HepG2 (cell line): ENCODE measurements at regions not wholly inside any gene's neighbourhood (a gene's known extent, or its start where the extent isn't known, plus 50 kb on each side); places are given as distances from the start of the nearest gene placed in this dataset.

ENCODE experiments used
- ATAC-seq: fragments of 200-7000 bp; cut with Tn5 transposase; 3 replicates; pipeline ENCODE4 v1.9.1; 2020; ENCODE audit warnings: mild to moderate bottlenecking, moderate library complexity
- BruUV-seq: library from RNA; stranded (reverse); fragments of 400-500 nt; replicated peaks from 2 replicates; lab custom pipeline; 2021; lab: Mats Ljungman, UMichigan
- CTCF ChIA-PET: fragments of 300-600 bp; formaldehyde crosslinking; extraction: SDS; loops from one replicate; lab custom pipeline; 2021; ENCODE audit warnings: low total read pairs, inconsistent platforms, low intra/inter-chr PET ratio; lab: Yijun Ruan, JAX
- POLR2A ChIA-PET: fragments of 350-600 bp; sonication (Branson Sonifier 250); formaldehyde crosslinking; loops from one replicate; lab custom pipeline; 2020; ENCODE audit warnings: antibody characterized with exemption, inconsistent platforms; lab: Yijun Ruan, JAX
- DNase-seq: peaks from one replicate; pipeline ENCODE4 v3.0.0-alpha.2; 2015; ENCODE audit warnings: low spot score
- FAIRE-seq: peaks from 3 replicates; lab custom pipeline; 2011; peaks lifted over from hg19 to GRCh38; lab: Jason Lieb, UNC
- H2AFZ ChIP-seq: one replicate; pipeline ENCODE4 v1.6.1; 2011; ENCODE audit warnings: low read length, inconsistent platforms
- H3K27ac ChIP-seq: fragments of 300-600 bp; 3 replicates; pipeline ENCODE4 v1.8.0; 2011; ENCODE audit warnings: mixed run types, mild to moderate bottlenecking, mixed read lengths, low read length, inconsistent platforms; ENCODE audit not compliant: insufficient read depth; ENCODE audit errors: extremely low read length
- H3K27me3 ChIP-seq, 2 experiments: fragments of 200-600 bp in 1 of 2; 2 replicates in 1 of 2; 3 replicates in 1 of 2; pipeline versions ENCODE4 v1.6.0 to v1.8.0; 2011; ENCODE audit warnings: low read length in 2 of 2, mild to moderate bottlenecking in 2 of 2, moderate library complexity in 2 of 2, inconsistent platforms in 1 of 2; ENCODE audit not compliant: insufficient read depth in 2 of 2, control insufficient read depth in 1 of 2
- H3K36me3 ChIP-seq, 2 experiments: fragments of 200-600 bp in 1 of 2; replicated peaks in 1 of 2; 2 replicates in 1 of 2; 3 replicates in 1 of 2; pipeline versions ENCODE4 v1.5.1 to v1.8.0; 2011; ENCODE audit warnings: low read length in 2 of 2, inconsistent platforms in 1 of 2; ENCODE audit not compliant: insufficient read depth in 2 of 2, control insufficient read depth in 1 of 2
- H3K4me1 ChIP-seq: 2 replicates; pipeline ENCODE4 v1.5.1; 2012; ENCODE audit warnings: low read length, inconsistent platforms; ENCODE audit not compliant: insufficient read depth
- H3K4me2 ChIP-seq: 2 replicates; pipeline ENCODE4 v1.6.0; 2011; ENCODE audit warnings: low read depth, low read length, inconsistent platforms
- H3K4me3 ChIP-seq, 3 experiments: fragments of 200-600 bp in 1 of 3; sonication (generic), shearing (Covaris generic) in 1 of 3; replicated peaks in 1 of 3; 2 replicates each; pipeline ENCODE4 v1.5.1; 2011 to 2016; ENCODE audit warnings: low read length in 3 of 3, inconsistent platforms in 2 of 3, low read depth in 2 of 3, mild to moderate bottlenecking in 2 of 3, control low read depth in 1 of 3, mixed read lengths in 1 of 3; ENCODE audit not compliant: insufficient read depth in 1 of 3
- H3K79me2 ChIP-seq: one replicate; pipeline ENCODE4 v1.6.1; 2011; ENCODE audit warnings: low read length, inconsistent platforms; ENCODE audit not compliant: insufficient read depth
- H3K9ac ChIP-seq: 2 replicates; pipeline ENCODE4 v1.6.0; 2011; ENCODE audit warnings: mild to moderate bottlenecking, low read depth, low read length, inconsistent platforms; ENCODE audit not compliant: insufficient read depth
- H3K9me3 ChIP-seq: 2 replicates; pipeline ENCODE4 v1.5.1; 2012; ENCODE audit warnings: mild to moderate bottlenecking, low read length
- H4K20me1 ChIP-seq: 2 replicates; pipeline ENCODE4 v1.6.0; 2011; ENCODE audit warnings: inconsistent platforms, mild to moderate bottlenecking, low read length, moderate library complexity; ENCODE audit not compliant: insufficient read depth
- CREB1 ChIP-seq, 2 experiments: fragments of 450-650 bp in 1 of 2; IDR thresholded peaks; 2 replicates each; pipeline ENCODE4 v1.6.1; 2016 to 2017; ENCODE audit warnings: control low read depth in 1 of 2, mild to moderate bottlenecking in 1 of 2, missing compliant biosample characterization in 1 of 2, missing genetic modification characterization in 1 of 2
- DPF2 ChIP-seq: sonication (generic); formaldehyde crosslinking; IDR thresholded peaks from 2 replicates; pipeline ENCODE4 v1.4.0; 2020; ENCODE audit warnings: mild to moderate bottlenecking, low read depth, missing genetic modification reagents, borderline replicate concordance
- ELF3 ChIP-seq: IDR thresholded peaks from 2 replicates; pipeline ENCODE4 v1.6.1; 2016; ENCODE audit warnings: missing genetic modification reagents, missing compliant biosample characterization
- FOSL1 ChIP-seq: sonication (generic); formaldehyde crosslinking; IDR thresholded peaks from 2 replicates; pipeline ENCODE4 v1.9.0; 2021; ENCODE audit warnings: missing genetic modification reagents, borderline replicate concordance
- RFX3 ChIP-seq: IDR thresholded peaks from 2 replicates; pipeline ENCODE4 v1.6.1; 2016; ENCODE audit warnings: missing biosample characterization, missing genetic modification reagents
- RNF2 ChIP-seq: fragments of 450-650 bp; conservative IDR thresholded peaks from 2 replicates; pipeline ENCODE4 v1.6.1; 2016; ENCODE audit warnings: low read depth
- SIX1 ChIP-seq: sonication (generic); formaldehyde crosslinking; IDR thresholded peaks from 2 replicates; pipeline ENCODE4 v1.4.0; 2020; ENCODE audit warnings: missing genetic modification reagents, borderline replicate concordance
- TOE1 ChIP-seq: sonication (generic); formaldehyde crosslinking; IDR thresholded peaks from 2 replicates; pipeline ENCODE4 v1.4.0; 2020; ENCODE audit warnings: mild to moderate bottlenecking, missing genetic modification reagents
- ZC3H13 ChIP-seq: sonication (generic); formaldehyde crosslinking; IDR thresholded peaks from 2 replicates; pipeline ENCODE4 v1.8.1; 2023; ENCODE audit warnings: mild to moderate bottlenecking, missing genetic modification reagents, moderate library complexity
- ZNF224 ChIP-seq: sonication (generic); formaldehyde crosslinking; IDR thresholded peaks from 2 replicates; pipeline ENCODE4 v1.5.0; 2020; ENCODE audit warnings: mild to moderate bottlenecking, missing genetic modification reagents
- ZNF230 ChIP-seq: sonication (generic); formaldehyde crosslinking; IDR thresholded peaks from 2 replicates; pipeline ENCODE4 v1.4.0; 2020; ENCODE audit warnings: mild to moderate bottlenecking, missing genetic modification reagents
- ZNF44 ChIP-seq: sonication (generic); formaldehyde crosslinking; IDR thresholded peaks from 2 replicates; pipeline ENCODE4 v1.5.1; 2020; ENCODE audit warnings: mild to moderate bottlenecking, missing genetic modification reagents
- ZNF589 ChIP-seq: sonication (generic); formaldehyde crosslinking; conservative IDR thresholded peaks from 2 replicates; pipeline ENCODE4 v1.8.0; 2022; ENCODE audit warnings: mild to moderate bottlenecking, moderate library complexity, missing genetic modification reagents
- ZNF746 ChIP-seq: sonication (generic); formaldehyde crosslinking; IDR thresholded peaks from 2 replicates; pipeline ENCODE4 v1.8.0; 2022; ENCODE audit warnings: mild to moderate bottlenecking, missing genetic modification reagents
- WGBS: methylation state at CpG from one replicate; pipeline ENCODE4 v1.1.6; 2017; ENCODE audit warnings: low lambda C conversion rate; 5-methylcytosine and 5-hydroxymethylcytosine counted together
- in situ Hi-C: cut with HindIII; loops from 2 replicates; pipeline ENCODE4 v1.10.0; 2017; ENCODE audit warnings: low pct_unique_long_range_greater_than_20kb; ENCODE audit not compliant: extremely low pct_ligation_motif_present
- intact Hi-C: fragments of 100-400 bp; cut with micrococcal nuclease; formaldehyde crosslinking; loops from one replicate; pipeline ENCODE4 v1.10.0; 2022; ENCODE audit not compliant: unreplicated experiment
- TF ChIP-seq, protein P1 (sequence below): sonication (generic); formaldehyde crosslinking; conservative IDR thresholded peaks from 2 replicates; pipeline ENCODE4 v1.8.1; 2023; ENCODE audit warnings: missing genetic modification reagents
- TF ChIP-seq, protein P2 (sequence below): IDR thresholded peaks from 2 replicates; pipeline ENCODE4 v1.6.1; 2016; ENCODE audit warnings: low read depth, control low read depth
- TF ChIP-seq, protein P3 (sequence below): sonication (generic); formaldehyde crosslinking; IDR thresholded peaks from 2 replicates; pipeline ENCODE4 v1.5.0; 2020; ENCODE audit warnings: missing genetic modification reagents

DNA sequence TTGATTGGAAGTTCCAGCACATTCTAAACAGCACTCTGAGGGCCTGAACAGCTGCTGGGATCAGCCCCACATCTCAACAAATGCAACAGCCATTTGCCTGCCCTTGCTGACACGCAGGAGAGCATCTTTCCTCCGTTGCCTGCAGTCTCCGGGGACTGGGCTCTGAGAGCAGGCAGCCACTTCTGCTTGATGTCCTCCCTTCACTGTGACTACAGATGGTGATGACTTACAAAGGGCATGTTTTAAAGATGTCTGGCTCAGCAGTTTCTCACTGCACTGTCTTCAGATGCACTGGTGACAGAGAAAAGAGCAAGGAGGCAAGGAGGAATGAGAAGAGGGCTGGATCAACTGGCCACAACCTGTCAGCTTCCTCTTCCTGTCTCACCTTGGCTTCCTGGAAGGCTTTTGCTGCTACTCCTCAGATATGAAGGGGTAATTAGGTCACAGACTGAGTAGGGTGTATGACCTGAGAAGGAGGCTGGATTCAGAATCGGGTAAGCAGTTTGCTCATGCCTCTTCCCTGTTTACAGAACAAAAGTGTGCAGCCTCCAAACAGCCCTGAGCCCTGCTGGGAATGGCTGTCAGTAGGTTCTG, 143.5 kb upstream of the GHITM start (continued):
- TF ChIP-seq ZNF44 (CRISPR knock-in tag) (no peak), ZNF224 (CRISPR knock-in tag) (no peak), ZNF746 (CRISPR knock-in tag) (no peak), RFX3 (CRISPR knock-in tag) (no peak), RNF2 (no peak), ZNF230 (no peak), CREB1 (IDR thresholded peaks at IDR 0.05) (no peak), CREB1 (CRISPR knock-in tag; IDR thresholded peaks at IDR 0.05) (no peak), FOSL1 (CRISPR knock-in tag) (no peak)
- TF ChIP-seq, protein P1, sequence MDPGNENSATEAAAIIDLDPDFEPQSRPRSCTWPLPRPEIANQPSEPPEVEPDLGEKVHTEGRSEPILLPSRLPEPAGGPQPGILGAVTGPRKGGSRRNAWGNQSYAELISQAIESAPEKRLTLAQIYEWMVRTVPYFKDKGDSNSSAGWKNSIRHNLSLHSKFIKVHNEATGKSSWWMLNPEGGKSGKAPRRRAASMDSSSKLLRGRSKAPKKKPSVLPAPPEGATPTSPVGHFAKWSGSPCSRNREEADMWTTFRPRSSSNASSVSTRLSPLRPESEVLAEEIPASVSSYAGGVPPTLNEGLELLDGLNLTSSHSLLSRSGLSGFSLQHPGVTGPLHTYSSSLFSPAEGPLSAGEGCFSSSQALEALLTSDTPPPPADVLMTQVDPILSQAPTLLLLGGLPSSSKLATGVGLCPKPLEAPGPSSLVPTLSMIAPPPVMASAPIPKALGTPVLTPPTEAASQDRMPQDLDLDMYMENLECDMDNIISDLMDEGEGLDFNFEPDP (CRISPR knock-in tag) = no peak
- TF ChIP-seq, protein P2, sequence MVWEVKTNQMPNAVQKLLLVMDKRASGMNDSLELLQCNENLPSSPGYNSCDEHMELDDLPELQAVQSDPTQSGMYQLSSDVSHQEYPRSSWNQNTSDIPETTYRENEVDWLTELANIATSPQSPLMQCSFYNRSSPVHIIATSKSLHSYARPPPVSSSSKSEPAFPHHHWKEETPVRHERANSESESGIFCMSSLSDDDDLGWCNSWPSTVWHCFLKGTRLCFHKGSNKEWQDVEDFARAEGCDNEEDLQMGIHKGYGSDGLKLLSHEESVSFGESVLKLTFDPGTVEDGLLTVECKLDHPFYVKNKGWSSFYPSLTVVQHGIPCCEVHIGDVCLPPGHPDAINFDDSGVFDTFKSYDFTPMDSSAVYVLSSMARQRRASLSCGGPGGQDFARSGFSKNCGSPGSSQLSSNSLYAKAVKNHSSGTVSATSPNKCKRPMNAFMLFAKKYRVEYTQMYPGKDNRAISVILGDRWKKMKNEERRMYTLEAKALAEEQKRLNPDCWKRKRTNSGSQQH (CRISPR knock-in tag) = no peak

DNA sequence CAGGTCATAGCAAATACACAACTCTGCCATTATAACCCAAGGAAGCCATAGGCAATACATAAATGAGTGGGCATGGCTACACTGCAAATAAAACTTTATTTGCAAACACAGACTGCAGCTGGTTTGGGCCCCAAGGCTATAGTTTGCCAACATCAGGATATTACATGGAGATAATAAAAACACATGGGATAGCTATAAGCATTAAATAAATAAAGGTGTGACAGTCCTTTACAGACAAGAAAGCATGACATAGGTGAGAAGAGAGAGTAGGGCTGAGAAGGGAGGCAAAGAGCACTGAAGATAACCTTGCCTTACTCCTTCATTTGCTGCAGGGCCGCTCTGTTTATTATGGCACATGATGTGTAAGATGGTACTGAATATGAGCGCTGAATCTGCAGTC, 135.1 kb upstream of the GHITM start:
- 2% methylated on average over 2 of the region's 2 CpGs for WGBS
- Histone ChIP-seq H3K27me3 (peaks cover 0 to 5% of the 10 kb centered on the region in 2 experiments; a peak in 2 of 5 replicates), H3K4me2 (no peak overlapping the region), H3K79me2 (no peaks in the 10 kb centered on the region), H3K27ac (no peak overlapping the region), H3K9ac (no peak overlapping the region), H3K36me3 (no peaks in the 10 kb centered on the region), H3K4me3 (no peak overlapping the region), H4K20me1 (no peaks in the 10 kb centered on the region), H2AFZ (no peak overlapping the region)
- no peak for FAIRE-seq
- POLR2A ChIA-PET = no interaction called here
- no peak for DNase-seq
- BruUV-seq = no TSS peak
- intact Hi-C loops = no loop called here
- no peak for TF ChIP-seq ZC3H13 (CRISPR knock-in tag)
- no peak for TF ChIP-seq SIX1
- TF ChIP-seq ZNF589 (CRISPR knock-in tag) = no peak
- TF ChIP-seq ELF3 (CRISPR knock-in tag) = no peak
- TF ChIP-seq, protein P3, sequence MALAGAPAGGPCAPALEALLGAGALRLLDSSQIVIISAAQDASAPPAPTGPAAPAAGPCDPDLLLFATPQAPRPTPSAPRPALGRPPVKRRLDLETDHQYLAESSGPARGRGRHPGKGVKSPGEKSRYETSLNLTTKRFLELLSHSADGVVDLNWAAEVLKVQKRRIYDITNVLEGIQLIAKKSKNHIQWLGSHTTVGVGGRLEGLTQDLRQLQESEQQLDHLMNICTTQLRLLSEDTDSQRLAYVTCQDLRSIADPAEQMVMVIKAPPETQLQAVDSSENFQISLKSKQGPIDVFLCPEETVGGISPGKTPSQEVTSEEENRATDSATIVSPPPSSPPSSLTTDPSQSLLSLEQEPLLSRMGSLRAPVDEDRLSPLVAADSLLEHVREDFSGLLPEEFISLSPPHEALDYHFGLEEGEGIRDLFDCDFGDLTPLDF (CRISPR knock-in tag) = no peak
- no peak for TF ChIP-seq DPF2 (CRISPR knock-in tag)
- TF ChIP-seq TOE1 (CRISPR knock-in tag) = no peak
- TF ChIP-seq, all 625 proteins: peak for 0
- Histone ChIP-seq H3K4me1 (no peaks in the 10 kb centered on the region), H3K9me3 (no peaks in the 10 kb centered on the region)
- in situ Hi-C loops = no loop called here
- ATAC-seq = no peak
- CTCF ChIA-PET = no interaction called here
